Bone marrow (tissue), 2 donors: ENCODE measurements at regions not wholly inside any gene's neighbourhood (a gene's known extent, or its start where the extent isn't known, plus 50 kb on each side); places are given as distances from the start of the nearest gene placed in this dataset.
"Not testable (repeated sequence)": the region's sequence is repeated elsewhere in the genome, so short reads cannot be mapped to it uniquely, and the experiment has no call there.

ENCODE experiments used
- DNase-seq, 2 donors: peaks; one replicate each; lab custom pipeline; 2025; lab: John Stamatoyannopoulos, UW

DNA sequence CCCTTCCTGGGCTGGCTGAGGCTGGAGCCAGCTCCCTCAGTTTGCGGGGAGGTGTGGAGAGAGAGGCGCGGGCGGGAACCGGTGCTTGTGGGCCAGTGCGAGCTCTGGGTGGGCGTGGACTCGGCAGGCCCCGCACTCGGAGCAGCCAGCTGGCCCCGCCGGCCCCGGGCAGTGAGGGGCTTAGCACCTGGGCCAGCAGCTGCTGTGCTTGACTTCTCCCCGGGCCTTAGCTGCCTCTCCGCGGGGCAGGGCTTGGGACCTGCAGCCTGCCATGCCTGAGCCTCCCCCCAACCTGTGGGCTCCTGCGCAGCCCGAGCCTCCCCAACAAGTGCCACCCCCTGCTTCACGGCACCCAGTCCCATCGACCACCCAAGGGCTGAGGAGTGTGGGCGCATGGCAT lies 81.6 kb upstream of the CCNG1 start:
- DNase-seq, result not testable (repeated sequence)

DNA sequence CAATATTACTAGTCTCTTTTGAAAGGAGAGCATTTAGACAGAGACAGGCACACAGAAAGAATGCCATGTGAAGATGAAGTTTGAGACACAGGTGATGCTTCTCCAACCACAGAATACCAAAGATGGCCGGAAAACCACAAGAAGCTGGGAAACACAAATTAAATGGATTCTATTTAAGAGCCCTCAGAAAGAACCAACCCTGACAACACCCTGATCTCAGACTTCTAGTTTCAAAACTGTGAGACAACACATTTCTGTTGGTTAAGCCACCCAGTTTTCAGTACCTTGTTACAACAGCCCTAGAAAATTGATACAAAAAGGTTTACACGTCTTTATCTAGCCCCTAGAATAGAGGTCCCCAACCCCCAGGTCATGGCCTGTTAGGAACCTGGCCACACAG lies 79.8 kb upstream of the CCNG1 start:
- DNase-seq, result no peak

DNA sequence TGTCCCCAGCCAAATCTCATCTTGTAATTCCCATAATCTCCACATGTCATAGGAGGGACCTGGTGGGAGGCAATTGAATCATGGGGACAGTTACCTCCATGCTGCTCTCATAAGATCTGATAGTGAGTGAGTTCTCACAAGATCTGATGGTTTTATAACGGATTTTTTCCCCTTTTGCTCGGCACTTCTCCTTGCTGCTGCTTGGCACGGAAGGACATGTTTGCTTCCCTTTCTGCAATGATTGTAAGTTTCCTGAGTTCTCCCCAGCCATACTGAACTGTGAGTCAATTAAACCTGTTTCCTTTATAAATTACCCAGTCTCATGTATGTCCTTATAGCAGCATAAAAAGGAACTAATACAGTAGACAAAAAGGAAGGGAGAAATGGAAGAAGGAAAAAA lies 76.7 kb upstream of the CCNG1 start:
- no peak for DNase-seq

DNA sequence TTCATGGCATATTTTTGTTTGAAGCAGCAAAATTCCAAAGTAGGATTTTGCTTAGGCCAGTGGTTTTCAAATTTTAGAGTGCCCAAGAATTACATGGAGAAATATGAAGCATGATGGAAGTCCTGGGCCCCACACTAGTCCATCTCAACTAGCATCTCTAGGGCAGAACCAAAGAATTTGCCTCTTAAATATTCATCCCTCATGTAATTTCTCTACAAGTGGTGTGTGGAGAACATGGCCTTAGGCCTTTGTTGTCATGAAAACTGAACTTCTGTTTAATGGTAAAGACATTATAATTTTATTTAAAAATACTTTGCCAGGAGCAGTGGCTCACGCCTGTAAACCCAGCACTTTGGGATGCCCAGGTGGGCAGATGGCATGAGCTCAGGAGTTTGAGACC lies 75.9 kb upstream of the CCNG1 start:
- no peak for DNase-seq

DNA sequence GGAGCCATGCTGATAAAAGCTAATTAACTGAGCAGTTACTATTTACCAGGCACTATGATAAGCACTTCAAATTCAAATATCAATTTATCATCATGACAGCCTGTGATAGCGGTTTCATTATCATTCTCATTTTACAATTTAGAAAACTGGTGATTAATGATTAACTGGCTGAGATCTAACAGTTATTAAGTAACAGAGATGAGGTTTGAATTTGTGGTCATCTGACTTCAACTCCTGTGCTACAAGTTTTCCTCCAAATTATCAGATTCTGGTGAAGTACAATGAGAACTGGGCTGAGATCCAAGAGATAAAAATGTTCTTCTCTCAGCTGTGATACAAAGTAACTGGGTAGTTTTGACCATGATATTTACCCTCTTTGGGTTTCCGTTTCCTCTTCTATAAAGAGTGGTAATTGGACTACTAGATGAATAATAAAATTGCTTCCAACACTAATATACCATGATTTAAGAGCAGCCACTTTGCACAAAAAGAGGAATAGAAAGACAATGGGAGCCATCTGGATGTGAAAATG lies 74.5 kb upstream of the CCNG1 start:
- DNase-seq, result no peak

DNA sequence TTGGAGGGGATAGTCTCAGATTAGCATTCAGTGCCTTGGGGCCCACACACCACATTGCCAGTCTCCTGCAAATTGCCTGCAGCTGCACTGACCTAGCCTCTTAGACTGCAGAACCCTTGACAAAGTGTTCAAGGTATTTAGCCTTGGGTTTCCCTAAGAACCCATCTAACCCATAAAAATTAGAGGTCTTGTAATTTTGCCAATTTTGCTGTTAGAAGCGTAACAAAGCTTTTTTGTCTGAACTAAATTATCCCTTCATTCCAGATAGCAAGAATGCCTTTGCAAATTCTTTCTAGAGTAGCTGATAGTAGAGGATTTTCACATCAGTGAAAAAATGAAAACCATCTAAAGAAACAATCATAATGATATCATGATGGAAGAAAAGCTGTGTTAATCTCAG lies 74.0 kb upstream of the CCNG1 start:
- DNase-seq, result no peak

- DNase-seq, result no peak
Measured at GRCh38 chr5:163366757-163367156, 70.6 kb upstream of the CCNG1 start.

- no peak for DNase-seq
Measured at GRCh38 chr5:163369776-163370385, 67.5 kb upstream of the CCNG1 start.

DNA sequence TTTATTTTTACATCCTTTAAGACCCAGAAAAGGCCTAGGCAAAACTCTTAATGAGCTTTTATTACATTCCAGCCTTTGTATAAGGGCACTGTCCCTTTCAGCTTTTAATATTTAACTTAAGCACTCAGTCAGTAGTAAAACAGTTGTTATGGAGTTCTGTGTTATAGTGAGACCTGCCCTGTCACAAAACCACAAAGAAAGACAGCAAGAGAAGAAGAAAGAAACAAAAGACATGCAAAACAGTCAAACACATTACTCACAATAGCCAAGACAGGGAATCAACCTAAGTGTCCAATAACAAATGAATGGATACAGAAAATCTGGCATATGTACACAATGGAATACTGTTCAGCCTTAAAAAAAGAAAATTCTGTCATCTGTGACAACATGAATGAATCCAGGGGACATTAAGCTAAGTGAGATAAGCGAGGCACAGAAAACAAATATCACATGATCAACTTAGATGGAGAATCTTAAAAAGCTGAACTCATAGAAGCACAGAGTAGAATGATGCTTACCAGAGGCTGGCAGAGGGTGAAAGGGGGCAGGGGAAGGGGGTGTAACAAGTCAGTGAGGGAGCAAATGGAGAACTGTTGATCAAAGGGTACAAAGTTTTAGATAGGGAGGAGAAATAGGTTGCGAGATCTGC lies 63.8 kb upstream of the CCNG1 start:
- DNase-seq, result no peak

GRCh38 chr5:163377982-163378381 lies 59.4 kb upstream of the CCNG1 start:
- DNase-seq, result no peak

DNA sequence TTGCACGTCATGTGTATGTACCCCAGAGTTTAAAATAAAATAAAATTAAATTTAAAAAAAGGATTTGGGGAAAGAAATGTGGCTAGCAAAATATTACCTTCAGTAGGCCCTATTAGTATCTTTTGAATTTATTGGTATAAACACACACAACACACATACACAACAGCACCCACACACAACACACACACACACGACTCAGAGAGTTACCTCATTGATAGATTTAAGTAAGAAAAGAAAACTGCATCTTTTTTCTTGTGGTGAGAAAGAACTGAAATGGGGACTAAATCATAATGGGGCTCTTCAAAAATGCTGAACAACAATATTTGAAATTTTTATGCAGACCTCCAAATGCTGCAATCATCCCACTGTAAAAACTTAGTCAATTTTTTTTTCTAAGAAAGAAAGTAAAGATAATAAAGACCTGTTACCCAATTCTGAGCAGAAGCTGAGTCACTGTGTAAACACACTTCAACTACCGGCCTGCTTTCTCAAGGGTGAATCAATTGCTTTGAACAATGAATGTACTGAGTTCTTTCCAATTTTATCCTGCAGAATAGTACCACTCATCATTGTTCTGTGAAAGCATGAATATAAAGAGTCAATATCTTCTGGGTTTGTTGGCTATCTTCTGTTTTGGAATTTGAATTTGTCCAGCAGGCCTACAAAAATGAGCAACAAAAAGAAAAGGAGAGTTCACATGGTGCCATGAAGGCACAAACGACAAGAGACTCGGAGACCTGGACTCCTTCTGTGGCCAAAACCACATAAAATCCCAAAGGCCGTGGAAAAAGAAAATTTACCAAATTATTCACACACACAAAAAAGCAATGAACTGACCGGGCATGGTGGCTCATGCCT lies 57.9 kb upstream of the CCNG1 start:
- no peak for DNase-seq

DNA sequence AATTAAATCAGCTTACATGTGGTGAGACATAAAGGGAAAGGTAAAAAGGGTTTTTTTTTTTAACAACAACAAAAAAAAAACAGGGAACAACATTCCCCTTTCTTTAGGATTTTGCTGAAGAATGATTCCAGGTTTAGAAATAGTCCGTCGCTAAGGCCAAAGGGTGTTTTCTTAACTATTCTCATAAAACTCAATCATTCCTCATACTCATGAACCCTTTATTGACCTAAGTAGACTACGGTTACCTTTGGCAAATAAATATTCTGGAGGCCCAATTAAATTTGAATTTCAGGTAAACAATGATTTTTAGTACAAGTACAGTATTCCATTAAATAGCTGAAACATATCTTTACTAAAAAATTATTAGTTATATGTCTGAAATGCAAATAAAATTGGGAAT lies 55.6 kb upstream of the CCNG1 start:
- DNase-seq, result no peak

DNA sequence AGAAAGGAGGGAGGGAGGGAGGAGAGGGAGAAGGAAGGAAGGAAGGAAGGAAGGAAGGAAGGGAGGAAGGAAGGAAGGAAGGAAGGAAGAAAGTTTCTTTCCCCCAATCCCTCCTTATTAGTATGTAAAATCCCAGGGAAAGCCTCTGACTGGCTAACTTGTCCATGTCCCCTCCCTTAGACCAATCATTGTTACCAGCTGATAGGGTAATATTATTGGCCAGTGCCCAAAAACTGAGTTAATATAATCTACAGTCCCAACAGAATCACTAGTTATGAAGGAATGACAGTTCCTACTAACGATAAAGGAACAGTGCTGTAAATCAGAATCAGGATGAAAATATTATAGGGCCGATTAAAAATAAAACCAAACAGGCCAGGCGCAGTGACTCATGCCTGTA lies 53.6 kb upstream of the CCNG1 start:
- DNase-seq, result no peak

DNA sequence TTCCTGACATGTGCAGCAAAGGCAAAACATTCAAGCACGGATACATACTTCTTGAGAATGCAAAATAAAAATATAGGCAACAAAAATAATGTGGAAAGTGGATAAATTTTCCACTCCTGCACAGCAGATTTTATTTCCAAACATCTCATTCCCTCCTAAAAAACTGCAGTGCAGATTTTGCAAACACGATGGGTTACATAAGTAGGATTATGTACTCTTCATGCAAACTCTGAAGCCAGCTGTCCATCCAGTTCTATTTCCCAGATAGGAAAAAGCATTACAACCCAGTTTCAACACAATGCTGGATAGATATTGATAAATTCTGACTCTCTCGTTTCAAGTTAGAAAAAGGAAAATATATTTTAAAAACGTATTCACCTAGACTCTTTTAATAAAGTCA lies 52.7 kb upstream of the CCNG1 start:
- DNase-seq, result no peak

- DNase-seq, result no peak
Measured at GRCh38 chr5:163385271-163385670, 52.1 kb upstream of the CCNG1 start.

GRCh38 chr5:163385824-163386223 lies 51.6 kb upstream of the CCNG1 start:
- DNase-seq, result no peak

DNA sequence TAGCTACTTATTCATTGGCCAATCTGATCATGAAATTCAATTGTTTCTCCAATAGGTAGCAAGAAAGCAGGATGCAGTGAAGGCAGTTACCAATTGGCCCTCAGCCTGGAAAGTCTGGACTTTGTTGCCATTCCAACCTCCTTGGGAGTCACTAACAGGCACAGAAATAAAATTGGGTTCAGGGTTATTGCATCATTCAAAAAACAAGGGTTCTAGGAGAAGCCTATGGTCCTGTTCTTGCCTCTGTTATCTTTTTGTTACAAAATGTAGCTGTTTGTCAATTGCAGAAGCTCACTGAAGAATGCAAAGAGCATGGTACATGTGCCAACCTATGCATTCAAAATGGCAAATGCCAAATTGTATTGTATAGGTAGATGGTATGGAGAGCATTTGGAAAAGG lies 51.0 kb upstream of the CCNG1 start:
- DNase-seq, result no peak

DNA sequence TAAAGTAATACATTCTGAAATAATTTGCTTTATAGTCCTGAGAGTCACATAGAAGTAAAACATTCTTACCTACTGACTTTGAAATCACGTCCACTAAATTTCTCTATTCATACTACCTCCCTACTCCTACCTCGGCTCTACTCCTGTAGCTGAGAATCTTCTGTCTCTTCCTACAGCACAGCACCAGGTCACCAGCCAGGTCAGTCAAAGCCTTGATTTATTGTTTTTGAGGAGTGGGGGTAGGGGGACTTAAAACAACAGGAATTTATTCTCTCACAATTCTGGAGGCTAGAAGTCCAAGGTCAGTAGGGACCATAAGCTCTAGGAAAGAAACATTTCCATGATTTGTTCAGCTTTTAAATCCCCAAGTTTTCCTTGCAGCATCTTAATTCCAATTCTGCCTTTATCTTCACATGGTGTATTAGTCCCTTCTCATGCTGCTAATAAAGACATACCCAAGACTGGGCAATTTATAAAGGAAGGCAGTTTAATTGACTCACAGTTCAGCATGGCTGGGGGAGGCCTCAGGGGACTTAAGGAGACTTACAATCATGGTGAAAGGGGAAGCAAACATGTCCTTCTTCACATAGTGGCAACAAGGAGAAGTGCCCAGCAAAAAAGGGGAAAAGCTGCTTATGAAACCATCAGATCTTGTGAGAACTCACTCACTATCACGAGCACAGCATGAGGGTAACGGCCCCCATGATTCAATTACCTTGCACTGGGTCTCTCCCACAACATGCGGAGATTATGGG lies 49.6 kb upstream of the CCNG1 start:
- DNase-seq, result no peak
